Mucosa of stomach (tissue), 1 donor: ENCODE measurements at regions not wholly inside any gene's neighbourhood (a gene's known extent, or its start where the extent isn't known, plus 50 kb on each side); places are given as distances from the start of the nearest gene placed in this dataset.
"Not testable (repeated sequence)": the region's sequence is repeated elsewhere in the genome, so short reads cannot be mapped to it uniquely, and the experiment has no call there.

Source experiments
- H3K27me3 ChIP-seq: one replicate; pipeline ENCODE4 v1.7.0; 2013; ENCODE audit warnings: mild to moderate bottlenecking, low read length; ENCODE audit not compliant: control insufficient read depth, insufficient read depth
- H3K36me3 ChIP-seq: one replicate; pipeline ENCODE4 v1.7.0; 2013; ENCODE audit warnings: low read length; ENCODE audit not compliant: control insufficient read depth, insufficient read depth
- H3K4me1 ChIP-seq: one replicate; pipeline ENCODE4 v1.7.0; 2013; ENCODE audit warnings: mild to moderate bottlenecking, low read length; ENCODE audit not compliant: control insufficient read depth, insufficient read depth
- H3K4me3 ChIP-seq: one replicate; pipeline ENCODE4 v1.7.0; 2013; ENCODE audit warnings: low read length
- H3K9ac ChIP-seq: one replicate; pipeline ENCODE4 v1.7.0; 2013; ENCODE audit warnings: mild to moderate bottlenecking, low read length, moderate library complexity
- H3K9me3 ChIP-seq: one replicate; pipeline ENCODE4 v1.7.0; 2013; ENCODE audit warnings: mild to moderate bottlenecking, low read length, moderate library complexity; ENCODE audit not compliant: control insufficient read depth
- donor health status: Pancreatic carcinoma.

GRCh38 chr11:13166036-13166435 lies 111.6 kb upstream of the BMAL1 start:
- no peaks in the 10 kb centered on the region for H3K27me3 ChIP-seq
- no peak overlapping the region for H3K4me3 ChIP-seq
- peaks cover 7% of the 10 kb centered on the region for H3K4me1 ChIP-seq
- H3K9me3 ChIP-seq = no peaks in the 10 kb centered on the region
- no peaks in the 10 kb centered on the region for H3K36me3 ChIP-seq
- no peak overlapping the region for H3K9ac ChIP-seq

GRCh38 chr11:13168271-13168670 lies 109.3 kb upstream of the BMAL1 start:
- Histone ChIP-seq H3K27me3 (no peaks in the 10 kb centered on the region), H3K9ac (no peak overlapping the region), H3K36me3 (no peaks in the 10 kb centered on the region), H3K9me3 (no peaks in the 10 kb centered on the region), H3K4me1 (peaks cover 7% of the 10 kb centered on the region), H3K4me3 (no peak overlapping the region)

- Histone ChIP-seq H3K27me3 (no peaks in the 10 kb centered on the region), H3K36me3 (no peaks in the 10 kb centered on the region)
Observed at GRCh38 chr11:13169709-13170108, 107.9 kb upstream of the BMAL1 start.

GRCh38 chr11:13174090-13174489 lies 103.5 kb upstream of the BMAL1 start:
- Histone ChIP-seq H3K4me1 (no peaks in the 10 kb centered on the region), H3K27me3 (no peaks in the 10 kb centered on the region), H3K36me3 (no peaks in the 10 kb centered on the region), H3K4me3 (no peak overlapping the region), H3K9ac (no peak overlapping the region), H3K9me3 (no peaks in the 10 kb centered on the region)

More at GRCh38 chr11:13169709-13170108, 107.9 kb upstream of the BMAL1 start:
- H3K9ac ChIP-seq = no peak overlapping the region
- H3K9me3 ChIP-seq = no peaks in the 10 kb centered on the region
- no peak overlapping the region for H3K4me3 ChIP-seq
- H3K4me1 ChIP-seq = peaks cover 7% of the 10 kb centered on the region

GRCh38 chr11:13183094-13183825 lies 94.3 kb upstream of the BMAL1 start:
- H3K27me3 ChIP-seq = no peaks in the 10 kb centered on the region
- H3K36me3 ChIP-seq = no peaks in the 10 kb centered on the region
- peaks cover 5% of the 10 kb centered on the region for H3K4me1 ChIP-seq
- no peaks in the 10 kb centered on the region for H3K9me3 ChIP-seq
- no peak overlapping the region for H3K9ac ChIP-seq
- H3K4me3 ChIP-seq = no peak overlapping the region

- Histone ChIP-seq H3K9ac (no peak overlapping the region), H3K4me1 (peaks cover 5% of the 10 kb centered on the region), H3K27me3 (no peaks in the 10 kb centered on the region), H3K4me3 (no peak overlapping the region), H3K9me3 (no peaks in the 10 kb centered on the region), H3K36me3 (no peaks in the 10 kb centered on the region)
Observed at GRCh38 chr11:13183826-13184196, 93.8 kb upstream of the BMAL1 start.

- no peaks in the 10 kb centered on the region for H3K27me3 ChIP-seq
- H3K9me3 ChIP-seq = no peaks in the 10 kb centered on the region
- H3K4me1 ChIP-seq = peaks cover 5% of the 10 kb centered on the region
- H3K36me3 ChIP-seq = no peaks in the 10 kb centered on the region
- no peak overlapping the region for H3K9ac ChIP-seq
- no peak overlapping the region for H3K4me3 ChIP-seq
Observed at GRCh38 chr11:13184295-13184794, 93.2 kb upstream of the BMAL1 start.

GRCh38 chr11:13188179-13188578 lies 89.4 kb upstream of the BMAL1 start:
- Histone ChIP-seq H3K9me3 (no peaks in the 10 kb centered on the region), H3K4me3 (no peak overlapping the region), H3K36me3 (no peaks in the 10 kb centered on the region), H3K9ac (no peak overlapping the region), H3K27me3 (no peaks in the 10 kb centered on the region), H3K4me1 (peaks cover 3% of the 10 kb centered on the region)

- no peaks in the 10 kb centered on the region for H3K36me3 ChIP-seq
- H3K4me1 ChIP-seq = no peaks in the 10 kb centered on the region
- no peak overlapping the region for H3K4me3 ChIP-seq
- no peak overlapping the region for H3K9ac ChIP-seq
- no peaks in the 10 kb centered on the region for H3K27me3 ChIP-seq
- H3K9me3 ChIP-seq = no peaks in the 10 kb centered on the region
Observed at GRCh38 chr11:13189561-13190426, 87.8 kb upstream of the BMAL1 start.

- Histone ChIP-seq H3K36me3 (no peaks in the 10 kb centered on the region), H3K4me3 (no peak overlapping the region), H3K4me1 (no peaks in the 10 kb centered on the region), H3K9ac (no peak overlapping the region), H3K9me3 (no peaks in the 10 kb centered on the region), H3K27me3 (no peaks in the 10 kb centered on the region)
Observed at GRCh38 chr11:13193613-13194012, 84.0 kb upstream of the BMAL1 start.

GRCh38 chr11:13197374-13197773 lies 80.2 kb upstream of the BMAL1 start:
- not testable (repeated sequence) for H3K36me3 ChIP-seq, H3K27me3 ChIP-seq, H3K9me3 ChIP-seq, H3K4me3 ChIP-seq, H3K9ac ChIP-seq, H3K4me1 ChIP-seq

GRCh38 chr11:13205486-13205885 lies 72.1 kb upstream of the BMAL1 start:
- Histone ChIP-seq H3K36me3 (no peaks in the 10 kb centered on the region), H3K4me3 (no peak overlapping the region), H3K27me3 (no peaks in the 10 kb centered on the region), H3K9ac (no peak overlapping the region), H3K9me3 (no peaks in the 10 kb centered on the region), H3K4me1 (peaks cover 18% of the 10 kb centered on the region)
